ENCODE measurements at regions not wholly inside any gene's neighbourhood (a gene's known extent, or its start where the extent isn't known, plus 50 kb on each side); places are given as distances from the start of the nearest gene placed in this dataset.

- no peak for TF ChIP-seq CTCF (conservative IDR thresholded peaks at IDR 0.05 in 1 of 2, IDR thresholded peaks at IDR 0.05 in 1 of 2; ENCODE audit: extremely low read depth in 1 of 2, insufficient read depth in 1 of 2, low read depth in 1 of 2, low read length in 2 of 2)
- no peak for TF ChIP-seq EZH2 (IDR thresholded peaks at IDR 0.05; ENCODE audit: borderline replicate concordance, low read length)
Measured at GRCh38 chr6:48511378-48511777, 400.4 kb upstream of the PTCHD4 start.

Data from mammary epithelial cell (primary cell).